AG09319 (cell line): ENCODE measurements at regions not wholly inside any gene's neighbourhood (a gene's known extent, or its start where the extent isn't known, plus 50 kb on each side); places are given as distances from the start of the nearest gene placed in this dataset.

ENCODE experiments used
- DNase-seq: peaks from one replicate; pipeline ENCODE4 v3.0.0-alpha.2; 2010; ENCODE audit warnings: low read depth; ENCODE audit errors: extremely low read depth
- TF ChIP-seq, protein P1 (sequence below): IDR thresholded peaks from 2 replicates; pipeline ENCODE4 v1.5.1; 2011; ENCODE audit warnings: low read depth, mild to moderate bottlenecking, inconsistent platforms, low read length, moderate library complexity

DNA sequence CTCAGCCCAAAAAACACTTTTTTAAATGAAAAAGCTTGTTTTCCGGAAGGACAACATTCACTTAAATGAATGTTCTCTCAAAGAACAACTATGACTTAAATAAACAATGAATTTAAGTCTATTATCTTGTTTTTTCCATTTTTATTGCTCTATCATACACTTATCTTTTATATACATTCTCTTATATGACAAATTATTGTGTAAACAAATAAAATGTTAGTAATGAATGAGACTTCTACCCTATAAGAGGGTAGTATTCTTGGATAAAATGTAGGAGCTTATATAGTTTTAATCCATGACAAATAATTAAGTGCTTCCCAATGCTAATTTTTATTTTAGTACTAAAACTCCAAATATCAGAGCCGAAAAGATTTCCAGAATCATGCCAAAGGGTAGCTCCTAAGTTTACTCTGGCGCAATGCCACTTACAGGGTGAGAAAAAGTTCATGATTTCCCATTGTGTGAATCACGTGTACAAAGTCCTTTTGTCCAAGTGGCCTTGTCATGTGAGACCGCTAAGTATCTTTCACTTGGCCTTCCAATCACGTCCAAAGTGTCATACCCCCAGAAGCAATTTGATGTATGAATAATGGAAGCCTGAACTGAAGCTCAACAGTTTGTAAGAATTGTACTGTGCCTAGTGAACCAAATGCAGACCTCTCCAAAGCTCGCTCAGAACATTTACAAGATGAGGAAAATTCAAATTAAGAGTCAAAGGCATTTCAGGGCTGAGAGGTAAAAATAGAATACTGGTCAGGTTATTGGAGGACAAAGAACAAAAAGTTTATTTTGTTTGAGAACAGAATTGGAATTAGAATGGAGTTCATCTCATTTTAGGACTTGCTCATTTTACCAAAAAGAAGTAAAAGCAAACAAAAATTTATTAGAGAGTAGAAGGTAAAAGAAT, 56.6 kb upstream of the C1orf21 start:
- TF ChIP-seq, protein P1, sequence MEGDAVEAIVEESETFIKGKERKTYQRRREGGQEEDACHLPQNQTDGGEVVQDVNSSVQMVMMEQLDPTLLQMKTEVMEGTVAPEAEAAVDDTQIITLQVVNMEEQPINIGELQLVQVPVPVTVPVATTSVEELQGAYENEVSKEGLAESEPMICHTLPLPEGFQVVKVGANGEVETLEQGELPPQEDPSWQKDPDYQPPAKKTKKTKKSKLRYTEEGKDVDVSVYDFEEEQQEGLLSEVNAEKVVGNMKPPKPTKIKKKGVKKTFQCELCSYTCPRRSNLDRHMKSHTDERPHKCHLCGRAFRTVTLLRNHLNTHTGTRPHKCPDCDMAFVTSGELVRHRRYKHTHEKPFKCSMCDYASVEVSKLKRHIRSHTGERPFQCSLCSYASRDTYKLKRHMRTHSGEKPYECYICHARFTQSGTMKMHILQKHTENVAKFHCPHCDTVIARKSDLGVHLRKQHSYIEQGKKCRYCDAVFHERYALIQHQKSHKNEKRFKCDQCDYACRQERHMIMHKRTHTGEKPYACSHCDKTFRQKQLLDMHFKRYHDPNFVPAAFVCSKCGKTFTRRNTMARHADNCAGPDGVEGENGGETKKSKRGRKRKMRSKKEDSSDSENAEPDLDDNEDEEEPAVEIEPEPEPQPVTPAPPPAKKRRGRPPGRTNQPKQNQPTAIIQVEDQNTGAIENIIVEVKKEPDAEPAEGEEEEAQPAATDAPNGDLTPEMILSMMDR: no peak
- DNase-seq: no peak

DNA sequence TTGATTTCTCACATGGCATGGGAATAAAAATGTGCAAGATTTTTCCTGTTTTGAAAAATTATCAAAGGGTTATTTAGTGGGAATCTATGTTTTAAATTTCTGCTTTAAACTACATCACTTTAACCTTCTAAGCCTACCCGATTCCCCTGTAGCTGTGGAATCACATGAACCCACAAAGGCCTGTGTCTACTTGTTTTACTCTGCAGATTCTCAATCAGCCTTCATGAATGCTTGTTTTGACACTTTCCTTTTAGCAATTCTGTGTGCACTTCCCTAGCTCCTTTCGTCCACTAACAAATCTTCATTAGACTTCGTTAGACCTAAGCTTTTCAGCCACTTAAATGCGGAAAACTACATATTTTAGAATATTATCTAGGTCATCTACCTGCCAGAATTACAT, 56.0 kb upstream of the C1orf21 start:
- TF ChIP-seq, protein P1: no peak

More for the DNA sequence above, 56.0 kb upstream of the C1orf21 start:
- DNase-seq: no peak
